GM21360 (cell line): ENCODE measurements at regions not wholly inside any gene's neighbourhood (a gene's known extent, or its start where the extent isn't known, plus 50 kb on each side); places are given as distances from the start of the nearest gene placed in this dataset.

ENCODE experiments used
- ATAC-seq: cut with Tn5 transposase; IDR thresholded peaks from one replicate; pipeline ENCODE4 v1.9.1; 2021; ENCODE audit warnings: mild to moderate bottlenecking, moderate library complexity; ENCODE audit not compliant: unreplicated experiment

DNA sequence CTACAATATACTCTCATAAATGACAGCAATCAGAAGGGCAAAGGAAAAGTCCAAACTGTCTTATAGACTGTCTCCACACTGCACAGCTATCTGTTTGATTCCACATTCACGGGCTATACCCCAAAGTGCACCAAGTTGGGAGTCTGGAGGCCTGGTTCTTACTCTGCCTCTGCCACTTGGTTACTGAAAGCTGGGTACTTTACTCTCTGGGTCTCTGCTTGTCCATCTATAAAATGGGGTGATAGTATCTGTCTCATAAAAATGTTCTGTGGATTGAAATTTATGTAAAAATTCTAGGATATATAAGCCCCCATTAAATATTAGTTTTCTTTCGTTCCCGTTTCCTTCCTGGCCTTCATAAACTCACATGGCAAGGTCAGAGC lies 86.5 kb downstream of the CD164 start:
- ATAC-seq = no peak

DNA sequence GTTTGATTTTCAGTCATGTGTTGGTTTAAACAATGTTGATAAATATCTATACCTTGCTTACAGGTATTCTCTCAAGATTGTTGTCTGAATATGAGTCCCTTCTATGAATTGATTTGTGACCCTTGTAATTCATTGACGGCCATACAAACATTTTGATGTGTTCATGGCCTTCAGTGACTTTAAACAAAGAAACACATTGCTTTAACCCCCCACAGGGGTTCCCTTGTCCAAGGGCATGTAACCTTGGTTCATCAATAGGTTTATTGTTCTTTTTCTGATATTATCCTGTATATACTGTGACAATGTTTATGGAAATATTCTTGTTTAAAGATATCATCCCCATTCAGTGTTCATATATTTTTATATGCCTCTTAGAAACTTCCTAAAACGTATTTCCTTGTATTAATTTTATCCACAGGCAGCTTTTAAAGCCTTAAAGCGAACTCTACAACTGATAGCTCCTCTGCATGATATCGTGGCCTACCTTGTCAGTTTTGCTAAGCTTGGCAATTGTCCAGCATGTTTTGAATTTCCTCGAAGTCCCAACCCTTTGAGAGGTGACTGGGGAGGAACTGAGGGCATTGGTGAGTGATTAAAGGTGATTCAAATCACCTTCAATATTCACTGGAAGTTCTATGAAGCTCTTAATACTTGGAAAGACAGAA lies 87.0 kb downstream of the CD164 start:
- no peak for ATAC-seq

DNA sequence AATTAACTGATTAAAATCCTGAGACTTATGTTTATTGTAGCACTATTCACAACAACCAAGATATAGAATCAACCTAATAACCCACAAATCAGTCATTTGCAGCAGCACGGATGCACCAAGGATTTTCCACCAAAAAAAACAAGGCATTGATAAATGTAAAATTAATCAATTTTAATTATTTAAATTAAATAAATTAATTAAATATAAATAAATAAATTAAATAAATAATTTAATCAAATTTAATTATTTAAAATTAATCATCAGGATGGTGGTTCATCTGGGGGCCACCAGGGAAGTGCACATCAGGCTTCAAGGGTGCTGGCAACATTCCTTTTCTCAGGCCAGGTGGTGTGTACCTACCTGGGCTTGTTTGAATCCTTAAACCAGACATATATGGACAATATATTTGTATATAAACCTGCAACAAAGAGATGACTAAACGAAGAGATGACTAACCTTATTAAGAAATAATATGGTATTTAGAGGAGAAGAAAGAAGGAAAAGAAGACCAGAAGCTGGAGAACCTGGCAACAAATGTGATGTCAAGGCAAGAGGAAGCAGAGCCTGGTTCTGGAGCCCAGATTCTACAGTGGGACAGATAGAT lies 89.2 kb downstream of the CD164 start:
- ATAC-seq = no peak

DNA sequence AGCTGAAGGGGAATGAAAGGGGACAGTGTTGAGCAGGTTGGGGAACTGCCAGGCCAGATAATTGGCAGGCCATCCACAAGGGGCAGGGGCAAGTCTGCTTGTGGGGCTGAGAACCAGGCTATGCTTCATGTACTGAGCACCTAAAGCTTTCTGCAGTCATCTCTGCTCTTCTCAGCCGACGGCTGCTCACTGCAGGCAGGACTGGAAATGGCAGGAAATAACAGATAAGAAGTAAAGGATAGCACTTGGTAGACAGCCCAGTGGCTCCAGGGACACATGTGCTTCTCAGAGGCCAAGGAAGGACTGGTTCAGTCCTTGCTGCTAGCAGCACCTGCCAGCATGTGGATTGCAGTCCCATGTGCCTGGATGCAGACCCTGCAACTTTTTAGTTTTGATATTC lies 89.8 kb downstream of the CD164 start:
- ATAC-seq = no peak

DNA sequence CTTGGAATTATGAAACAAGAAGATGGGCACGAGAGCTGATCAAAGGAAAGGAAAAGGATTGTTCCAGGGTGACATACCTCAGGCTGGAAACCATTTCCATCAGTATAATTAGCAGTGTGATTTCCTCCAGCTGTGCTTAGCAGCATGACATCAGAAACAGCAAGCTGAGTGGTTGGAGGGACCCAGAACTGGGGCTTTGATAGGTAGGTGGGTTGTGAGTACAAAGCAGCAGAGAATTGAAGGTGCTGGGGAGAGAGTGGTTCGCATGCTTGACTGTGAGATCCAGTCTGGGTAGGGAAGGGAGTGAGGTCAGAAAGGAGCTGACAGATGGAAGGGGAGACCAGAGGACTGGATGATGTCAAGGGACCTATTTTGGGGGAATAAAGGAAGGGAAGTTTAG lies 90.4 kb downstream of the CD164 start:
- no peak for ATAC-seq

DNA sequence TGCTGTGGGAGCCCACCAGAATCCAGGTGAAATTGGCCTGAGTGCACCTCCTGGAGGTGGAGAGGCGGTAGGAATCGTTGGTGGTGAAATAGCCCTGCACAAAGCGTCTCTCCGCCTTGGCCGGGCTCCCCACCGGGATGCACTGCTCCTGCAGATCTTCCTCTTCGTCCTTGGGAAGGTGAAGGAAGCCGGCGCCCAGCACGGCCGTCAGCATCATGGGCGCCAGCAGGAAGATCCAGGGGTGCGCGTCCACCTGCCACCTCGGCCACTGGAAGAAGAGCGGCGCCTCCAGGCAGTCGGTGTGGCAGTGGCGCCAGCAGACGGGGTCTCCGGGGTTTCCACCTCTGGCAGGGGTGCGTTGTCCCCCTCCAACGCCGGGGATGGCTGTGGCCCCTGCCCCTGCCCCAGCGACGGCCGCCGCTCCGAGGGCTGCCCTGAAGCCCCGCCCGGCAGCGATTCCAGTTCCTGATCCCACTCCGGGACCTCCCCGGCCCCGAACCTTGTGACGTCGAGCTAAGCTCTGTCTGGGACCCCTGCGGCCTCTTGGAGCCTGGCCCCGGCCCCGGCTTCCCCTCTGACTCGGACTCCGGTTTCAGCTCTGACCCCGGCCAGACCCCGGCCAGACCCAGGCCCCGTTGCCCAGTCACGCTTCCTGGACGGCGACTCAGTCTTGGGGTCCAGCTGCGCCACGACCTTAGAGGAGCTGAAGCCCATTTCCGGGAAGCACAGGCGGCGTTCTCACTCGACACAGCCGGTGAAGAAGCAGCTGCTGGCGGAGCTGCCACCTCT lies 91.9 kb downstream of the CD164 start:
- ATAC-seq = no peak

DNA sequence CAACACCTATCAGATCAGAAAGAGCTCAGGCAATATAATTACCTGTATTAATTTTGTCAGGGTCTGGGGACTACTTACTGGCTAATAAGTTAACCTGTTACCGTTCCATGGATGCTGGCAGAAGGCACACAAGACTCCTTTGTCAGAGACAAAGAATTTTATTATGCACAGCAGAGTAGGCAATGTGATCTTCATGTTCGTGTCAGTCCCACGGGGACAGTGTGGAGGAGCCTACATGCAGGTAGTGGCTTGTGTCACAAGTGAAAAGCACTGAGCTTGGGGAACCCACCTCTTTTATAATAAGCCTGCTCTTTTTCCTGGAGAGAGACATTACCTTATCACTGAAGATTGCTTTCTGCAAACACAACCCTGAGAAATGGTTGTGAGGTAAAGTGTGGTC lies 96.9 kb downstream of the CD164 start:
- ATAC-seq = no peak

DNA sequence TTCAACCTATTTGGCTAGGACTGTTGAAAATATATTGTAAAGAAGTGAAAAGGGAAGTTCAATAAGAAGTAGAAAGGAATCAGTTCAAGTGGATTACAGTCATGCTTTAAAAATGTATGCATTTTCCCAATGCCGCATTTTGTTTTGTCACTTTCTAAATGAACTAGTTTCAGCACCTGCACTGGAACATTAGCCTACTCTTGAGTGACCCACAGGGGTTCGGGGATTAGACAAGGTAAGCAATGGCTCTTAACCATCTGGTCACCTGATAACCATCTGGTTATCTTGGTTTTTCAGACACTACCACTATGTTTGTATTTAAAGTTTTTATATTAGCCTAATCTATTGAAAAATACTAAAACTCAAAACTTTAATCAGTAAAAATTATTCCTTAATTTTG lies 97.6 kb downstream of the CD164 start:
- no peak for ATAC-seq

DNA sequence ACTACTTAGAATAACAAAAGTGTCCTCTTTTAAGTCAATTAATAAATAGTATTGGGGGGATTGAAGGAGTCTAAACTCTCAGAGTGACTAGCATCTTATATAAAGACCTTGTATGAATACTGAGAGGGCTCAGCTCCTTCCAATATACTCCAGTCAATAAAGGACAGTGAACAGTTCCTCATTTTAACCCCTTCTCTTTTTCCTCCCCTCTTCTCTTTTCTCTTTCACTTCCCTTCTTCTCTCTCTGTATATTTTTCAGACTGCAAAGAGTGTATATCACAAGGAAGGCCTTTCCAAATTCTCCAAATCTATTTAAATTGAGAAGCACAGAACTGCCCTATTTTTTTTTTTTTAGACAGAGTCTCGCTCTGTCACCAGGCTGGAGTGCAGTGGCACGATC lies 99.5 kb downstream of the CD164 start:
- ATAC-seq = no peak

DNA sequence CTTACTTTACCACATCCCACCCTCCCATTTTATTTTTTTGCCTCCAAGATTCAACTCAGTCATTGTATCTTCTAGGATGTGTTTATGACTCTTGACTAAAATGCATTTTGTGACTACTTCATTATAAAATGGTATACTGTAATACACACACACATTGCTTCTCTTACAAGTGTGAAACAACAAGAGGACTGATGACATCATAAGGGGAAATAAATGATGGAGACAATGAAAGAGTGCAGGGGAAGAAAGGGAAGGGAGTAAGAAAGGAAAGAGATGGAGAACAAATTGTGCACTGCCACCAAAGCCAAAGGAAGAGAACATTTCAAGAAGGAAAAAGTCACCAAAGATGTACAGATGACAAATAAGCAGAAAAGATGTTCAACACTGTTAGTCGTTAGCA lies 102.6 kb downstream of the CD164 start:
- ATAC-seq = no peak

DNA sequence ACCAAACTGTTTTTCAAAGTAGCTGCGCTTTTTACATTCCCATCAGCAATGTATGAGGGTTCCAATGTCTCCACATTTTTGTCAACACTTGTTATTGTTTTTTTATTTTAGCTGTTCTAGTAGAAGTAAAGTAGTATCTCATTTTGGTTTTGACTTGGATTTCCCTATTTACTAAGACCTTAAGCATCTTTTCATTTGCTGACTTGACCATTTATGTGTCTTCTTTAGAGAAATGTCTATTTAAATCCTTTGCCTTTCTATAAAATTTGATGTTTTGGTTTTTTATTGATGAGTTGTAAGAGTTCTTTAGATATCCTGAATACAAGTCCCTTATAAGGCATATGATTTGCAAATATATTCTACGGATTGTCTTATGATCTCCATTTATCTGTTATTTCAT lies 110.6 kb downstream of the CD164 start:
- no peak for ATAC-seq

DNA sequence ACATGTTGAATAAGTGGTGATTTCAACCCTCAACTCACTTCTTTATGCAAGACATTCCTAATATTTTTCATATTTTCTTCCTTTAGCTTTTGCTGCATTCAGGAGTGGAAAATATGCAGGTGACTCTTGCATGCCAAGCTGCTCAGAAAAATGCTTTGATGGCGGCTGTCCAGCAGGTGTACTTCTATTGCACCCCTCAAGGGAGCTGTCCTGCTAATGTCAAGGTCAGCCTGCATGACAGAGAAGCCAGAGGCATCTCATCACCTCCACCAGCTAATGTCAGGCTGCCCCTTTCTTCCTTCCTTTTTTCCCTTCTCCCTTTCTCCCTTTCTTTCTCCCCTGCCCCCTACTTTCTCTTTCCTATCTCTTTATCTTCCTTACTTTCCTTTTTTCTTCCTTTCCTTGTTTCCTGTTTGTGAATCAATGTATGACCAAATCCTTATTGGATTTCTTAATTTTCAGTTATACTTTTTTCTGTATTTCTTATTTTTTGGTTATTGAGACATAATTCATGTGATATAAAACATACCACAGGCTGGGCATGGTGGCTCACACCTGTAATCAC lies 112.2 kb downstream of the CD164 start:
- ATAC-seq = no peak

DNA sequence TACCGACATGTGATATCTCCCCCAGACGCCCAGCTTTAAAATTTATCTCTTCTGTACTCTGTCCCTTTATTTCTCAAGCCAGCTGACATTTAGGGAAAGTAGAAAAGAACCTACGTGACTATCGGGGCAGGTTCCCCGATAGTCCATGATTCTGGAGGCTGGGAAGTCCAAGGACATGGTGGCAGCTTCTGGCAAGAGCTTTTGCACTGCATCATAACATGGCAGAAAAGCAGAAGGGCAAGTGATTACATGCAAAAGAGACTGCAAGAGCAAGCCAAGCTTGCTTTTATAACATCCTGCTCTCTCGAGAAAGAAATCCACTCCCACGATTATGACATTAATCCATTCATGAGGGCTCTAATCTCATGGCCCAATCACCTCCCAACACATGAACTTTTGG lies 113.2 kb downstream of the CD164 start:
- no peak for ATAC-seq

DNA sequence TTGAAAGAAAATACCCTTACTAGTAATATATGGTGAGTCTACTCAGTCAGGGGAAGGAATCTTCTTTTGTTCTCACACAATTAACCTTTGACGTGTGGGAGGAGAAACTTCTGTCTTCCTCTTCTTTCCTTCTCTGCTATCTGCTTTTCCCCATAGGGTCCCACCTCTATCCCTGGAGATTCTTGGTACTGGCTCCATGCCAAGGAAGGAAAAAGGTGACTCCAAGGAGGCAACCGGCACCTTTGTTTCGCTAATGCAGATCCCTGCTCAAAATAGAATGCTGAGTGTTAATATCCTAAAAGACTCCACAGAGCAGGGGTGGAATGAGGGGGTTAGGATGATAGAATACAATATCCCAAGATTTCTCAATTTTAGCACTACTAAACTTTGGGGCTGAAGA lies 116.7 kb downstream of the CD164 start:
- no peak for ATAC-seq

DNA sequence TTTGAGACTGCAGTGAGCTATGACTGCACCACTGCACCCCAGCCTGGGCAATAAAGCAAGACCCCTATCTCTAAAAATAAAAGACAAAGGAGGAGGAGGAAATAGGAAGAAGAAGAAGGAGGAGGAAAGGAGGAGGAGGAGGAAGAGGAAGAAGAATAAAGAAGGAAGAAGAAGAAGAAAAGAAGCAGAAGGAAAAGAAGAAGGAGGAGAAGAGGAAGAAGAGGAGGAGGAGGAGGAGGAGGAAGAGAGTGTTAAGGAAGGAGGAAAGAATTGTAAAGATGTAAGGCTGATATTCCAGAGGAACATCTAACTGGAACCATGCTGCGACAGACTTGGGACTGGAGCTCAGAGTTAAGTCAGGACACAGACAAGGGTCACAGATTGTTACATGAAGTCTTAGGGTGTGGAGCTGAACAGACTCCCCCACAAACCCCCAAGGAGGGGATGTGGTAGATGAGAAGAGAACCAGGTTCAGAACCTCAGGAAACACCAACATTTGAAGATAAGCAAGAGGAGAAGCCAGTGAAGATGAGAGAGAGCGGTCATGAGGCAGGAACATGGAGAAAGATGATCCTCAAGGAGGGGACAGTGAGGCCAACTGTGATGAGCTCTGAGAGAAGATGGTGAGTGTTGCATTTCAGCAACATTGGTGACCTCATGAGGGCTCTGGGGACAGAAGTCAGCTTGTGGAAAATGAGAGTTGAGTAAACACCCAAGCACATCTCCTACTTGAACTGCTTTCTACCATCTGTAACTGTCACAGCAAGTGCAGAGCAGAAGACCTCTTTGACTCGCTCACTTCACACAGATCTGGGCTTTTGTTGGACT lies 118.2 kb downstream of the CD164 start:
- ATAC-seq = no peak

DNA sequence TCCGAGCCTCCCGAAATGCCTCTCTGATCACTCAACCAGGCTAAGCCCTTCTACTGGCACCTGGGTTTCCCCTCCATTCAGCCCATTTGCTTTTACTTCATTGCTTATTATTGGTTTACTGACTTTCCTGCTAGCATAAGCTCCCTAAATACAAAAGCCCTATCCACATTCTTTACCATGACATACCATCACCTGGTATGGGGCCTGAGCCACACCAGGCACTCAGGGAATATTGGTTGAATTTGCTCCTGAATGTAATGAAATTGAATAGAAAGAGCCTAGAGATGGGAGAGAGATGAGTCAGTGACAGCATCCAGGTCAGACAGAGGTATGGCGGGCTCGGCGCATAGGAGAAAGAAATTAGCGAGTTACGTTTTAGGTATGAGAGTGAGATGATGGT lies 120.0 kb downstream of the CD164 start:
- ATAC-seq = no peak

DNA sequence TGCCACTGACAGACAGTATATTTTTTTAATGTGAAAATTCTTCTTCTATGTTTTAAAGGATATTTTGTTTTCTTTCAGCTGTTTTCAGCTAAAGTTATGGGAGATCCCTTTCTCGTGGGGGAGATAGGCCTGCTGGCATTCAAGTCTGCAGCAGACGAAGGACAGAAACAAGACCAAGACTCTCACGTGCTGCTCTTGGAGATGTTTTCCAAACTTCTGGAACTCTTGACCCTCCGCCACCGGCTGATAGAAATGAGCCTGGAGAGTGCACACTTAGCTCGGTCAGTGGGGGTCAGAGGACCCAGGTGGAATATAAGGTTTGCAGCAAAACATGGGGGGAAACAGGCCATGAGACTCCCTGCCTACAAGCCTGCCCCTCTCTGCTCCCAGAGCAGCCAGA lies 120.5 kb downstream of the CD164 start:
- ATAC-seq = no peak

DNA sequence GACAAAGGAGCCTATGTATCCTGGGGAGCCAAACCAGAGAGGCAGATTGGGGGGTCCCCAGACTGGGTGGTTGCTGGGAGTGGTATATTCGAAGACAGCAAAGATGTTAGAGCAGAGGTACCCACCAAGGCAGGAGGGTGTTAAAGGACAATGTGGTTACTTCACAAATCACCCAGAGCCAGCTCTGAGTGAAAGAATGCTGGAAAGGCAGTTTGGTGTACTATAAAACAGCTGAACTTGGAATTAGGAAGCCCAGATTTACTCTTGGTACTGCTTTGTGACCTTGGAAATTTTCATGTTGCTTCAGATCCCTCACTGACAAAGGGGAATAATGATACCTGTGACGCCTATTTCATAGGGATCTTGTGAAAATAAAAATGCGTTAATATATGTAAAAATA lies 121.6 kb downstream of the CD164 start:
- no peak for ATAC-seq

DNA sequence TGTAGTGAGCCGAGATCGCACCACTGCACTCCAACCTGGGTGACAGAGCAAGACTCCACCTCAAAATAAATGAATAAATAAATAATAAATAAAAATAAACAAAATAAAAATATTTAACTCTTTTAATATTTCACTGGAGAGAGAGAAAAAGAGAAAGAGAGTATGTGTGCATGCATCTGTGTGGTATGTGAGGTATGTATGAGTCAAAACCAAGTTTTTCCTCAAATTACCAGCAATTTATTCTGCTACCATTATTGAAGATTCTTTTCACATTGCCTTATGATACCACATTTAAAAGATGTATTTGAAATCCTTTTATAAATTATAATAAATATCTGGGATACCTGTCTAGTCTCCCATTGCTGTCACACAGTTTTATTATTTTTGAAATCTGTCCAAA lies 122.1 kb downstream of the CD164 start:
- ATAC-seq = no peak

DNA sequence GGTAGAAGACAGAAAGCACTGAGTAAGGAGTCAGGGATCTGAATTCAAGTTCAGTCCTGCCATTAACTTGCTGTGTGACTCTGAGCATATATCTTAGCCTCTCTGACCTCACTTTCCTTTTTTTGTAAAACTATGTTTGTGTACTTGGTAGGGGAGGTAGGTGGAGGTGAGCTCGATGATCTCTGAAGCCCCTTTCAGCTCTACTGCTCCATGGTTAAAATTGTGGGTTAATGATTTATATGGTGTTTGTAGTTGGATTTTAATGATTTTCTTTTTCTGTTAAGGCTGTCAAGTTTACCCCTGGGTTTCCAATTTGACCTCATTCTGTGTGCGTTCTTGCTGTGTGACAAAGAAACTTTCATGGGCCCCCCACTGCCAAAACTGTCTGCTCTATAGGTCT lies 124.1 kb downstream of the CD164 start:
- no peak for ATAC-seq

DNA sequence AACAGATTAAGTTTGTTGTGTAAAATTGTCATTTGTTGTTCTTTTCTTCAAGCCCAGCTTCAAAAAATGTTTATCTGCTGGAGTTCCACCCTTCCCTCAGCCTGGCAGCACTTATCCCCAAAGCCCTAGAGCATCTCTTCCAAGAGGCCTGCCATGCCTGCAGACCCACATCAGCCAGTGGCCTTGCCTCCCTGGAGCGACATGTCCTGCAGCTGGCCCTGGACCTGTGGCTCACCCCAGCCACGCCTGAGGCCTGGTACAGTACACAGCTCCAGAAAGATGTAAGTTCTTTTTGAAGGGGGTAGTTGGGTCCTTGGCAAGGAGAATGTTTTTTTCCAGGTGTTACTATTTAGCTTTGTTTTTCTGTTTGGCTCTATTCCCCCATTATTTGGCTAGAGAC lies 124.8 kb downstream of the CD164 start:
- ATAC-seq = no peak
